Lower lobe of right lung (tissue), 2 donors: ENCODE measurements at regions not wholly inside any gene's neighbourhood (a gene's known extent, or its start where the extent isn't known, plus 50 kb on each side); places are given as distances from the start of the nearest gene placed in this dataset.
A peak's percentile ranks its signal among the peaks of the same experiment; 100 is the strongest.

Experiments used
- ATAC-seq, 2 donors: fragments of 200-7000 bp; cut with Tn5 transposase; one replicate each; pipeline ENCODE4 v1.9.1; 2020 to 2022; ENCODE audit warnings: mild to moderate bottlenecking in 2 of 2, moderate library complexity in 2 of 2
- DNase-seq: peaks from one replicate; pipeline ENCODE4 v3.0.0-alpha.2; 2020
- H3K27ac ChIP-seq: fragments of 200-600 bp; one replicate; pipeline ENCODE4 v1.8.0; 2022
- H3K27me3 ChIP-seq: fragments of 200-600 bp; one replicate; pipeline ENCODE4 v1.8.0; 2022; ENCODE audit warnings: low read depth
- H3K36me3 ChIP-seq: fragments of 200-600 bp; one replicate; pipeline ENCODE4 v1.8.0; 2022; ENCODE audit warnings: mild to moderate bottlenecking
- H3K4me1 ChIP-seq: fragments of 200-600 bp; one replicate; pipeline ENCODE4 v1.8.0; 2022
- H3K4me3 ChIP-seq: fragments of 200-600 bp; one replicate; pipeline ENCODE4 v1.8.0; 2022; ENCODE audit warnings: mild to moderate bottlenecking
- H3K9me3 ChIP-seq: fragments of 200-600 bp; one replicate; pipeline ENCODE4 v1.8.0; 2022
- intact Hi-C: fragments of 100-400 bp; cut with DNase I; formaldehyde crosslinking; loops from one replicate; pipeline ENCODE4 v1.11.0; 2022
- TF ChIP-seq, protein P1 (sequence below): fragments of 200-600 bp; IDR thresholded peaks from one replicate; pipeline ENCODE4 v1.8.0; 2022; ENCODE audit warnings: antibody characterized with exemption, mild to moderate bottlenecking
- donor health status: DM: no; HTN: yes; CAD: no; lungs with severe emphysema.

DNA sequence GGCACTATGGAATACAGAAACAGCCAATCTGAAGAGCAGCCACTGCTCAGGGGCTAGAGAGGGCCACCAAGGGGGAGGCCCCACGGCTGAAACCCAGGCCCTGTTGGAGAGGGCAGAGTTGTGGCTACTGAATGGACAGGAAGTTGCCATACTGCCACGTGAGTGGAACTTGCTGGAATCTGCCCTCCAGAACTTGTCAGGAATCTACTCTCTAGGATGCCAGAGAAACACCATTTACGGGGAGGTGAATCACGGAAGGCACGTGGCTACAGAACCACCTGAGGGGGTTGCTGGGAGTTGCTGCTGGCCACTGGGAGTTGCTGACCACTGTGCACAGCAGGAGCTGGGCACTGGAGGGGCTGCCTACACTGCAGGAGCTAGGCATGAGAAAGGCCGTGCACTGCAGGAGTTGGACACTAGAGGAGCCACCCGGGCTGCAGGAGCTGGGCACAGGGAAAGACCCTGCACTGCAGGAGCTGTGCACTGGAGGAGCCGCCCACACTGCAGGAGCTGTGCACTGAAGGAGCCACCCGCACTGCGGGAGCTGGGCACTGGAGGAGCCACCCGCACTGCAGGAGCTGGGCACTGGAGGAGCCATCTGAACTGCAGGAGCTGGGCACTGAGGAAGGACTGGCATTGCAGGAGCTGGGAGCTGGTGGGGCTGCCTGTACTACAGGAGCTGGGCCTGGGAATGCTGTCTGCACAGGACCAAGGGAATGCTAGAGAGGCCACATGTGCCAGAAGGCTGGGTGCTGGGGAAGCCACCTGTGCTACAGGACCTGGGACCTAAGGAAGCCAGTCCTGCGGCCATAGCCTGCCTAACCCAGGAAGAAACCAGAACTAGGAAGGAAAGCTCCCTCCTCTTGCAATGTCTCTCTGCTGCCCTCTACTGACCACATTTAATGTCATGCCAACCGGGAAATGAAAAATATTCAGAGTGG, 343.4 kb downstream of the MATN1 start:
- ATAC-seq (peak; percentile 81), DNase-seq (no peak)
- intact Hi-C loops: no loop called here
- H3K27me3 ChIP-seq: peaks cover 46% of the 10 kb centered on the region
- H3K4me3 ChIP-seq: no peak overlapping the region
- peaks cover 12% of the 10 kb centered on the region for H3K4me1 ChIP-seq
- H3K9me3 ChIP-seq: no peaks in the 10 kb centered on the region
- no peak overlapping the region for H3K27ac ChIP-seq
- H3K36me3 ChIP-seq: no peaks in the 10 kb centered on the region
- TF ChIP-seq, protein P1, sequence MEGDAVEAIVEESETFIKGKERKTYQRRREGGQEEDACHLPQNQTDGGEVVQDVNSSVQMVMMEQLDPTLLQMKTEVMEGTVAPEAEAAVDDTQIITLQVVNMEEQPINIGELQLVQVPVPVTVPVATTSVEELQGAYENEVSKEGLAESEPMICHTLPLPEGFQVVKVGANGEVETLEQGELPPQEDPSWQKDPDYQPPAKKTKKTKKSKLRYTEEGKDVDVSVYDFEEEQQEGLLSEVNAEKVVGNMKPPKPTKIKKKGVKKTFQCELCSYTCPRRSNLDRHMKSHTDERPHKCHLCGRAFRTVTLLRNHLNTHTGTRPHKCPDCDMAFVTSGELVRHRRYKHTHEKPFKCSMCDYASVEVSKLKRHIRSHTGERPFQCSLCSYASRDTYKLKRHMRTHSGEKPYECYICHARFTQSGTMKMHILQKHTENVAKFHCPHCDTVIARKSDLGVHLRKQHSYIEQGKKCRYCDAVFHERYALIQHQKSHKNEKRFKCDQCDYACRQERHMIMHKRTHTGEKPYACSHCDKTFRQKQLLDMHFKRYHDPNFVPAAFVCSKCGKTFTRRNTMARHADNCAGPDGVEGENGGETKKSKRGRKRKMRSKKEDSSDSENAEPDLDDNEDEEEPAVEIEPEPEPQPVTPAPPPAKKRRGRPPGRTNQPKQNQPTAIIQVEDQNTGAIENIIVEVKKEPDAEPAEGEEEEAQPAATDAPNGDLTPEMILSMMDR: peak; percentile 80

- H3K9me3 ChIP-seq: no peaks in the 10 kb centered on the region
- TF ChIP-seq, protein P1: no peak
- ATAC-seq: no peak
- H3K4me3 ChIP-seq: no peak overlapping the region
- peaks cover 12% of the 10 kb centered on the region for H3K4me1 ChIP-seq
- DNase-seq: no peak
- no peak overlapping the region for H3K27ac ChIP-seq
- H3K27me3 ChIP-seq: peaks cover 45% of the 10 kb centered on the region
- no peaks in the 10 kb centered on the region for H3K36me3 ChIP-seq
- intact Hi-C loops: no loop called here
Measured at GRCh38 chr1:30378991-30379581, 344.3 kb downstream of the MATN1 start.

DNA sequence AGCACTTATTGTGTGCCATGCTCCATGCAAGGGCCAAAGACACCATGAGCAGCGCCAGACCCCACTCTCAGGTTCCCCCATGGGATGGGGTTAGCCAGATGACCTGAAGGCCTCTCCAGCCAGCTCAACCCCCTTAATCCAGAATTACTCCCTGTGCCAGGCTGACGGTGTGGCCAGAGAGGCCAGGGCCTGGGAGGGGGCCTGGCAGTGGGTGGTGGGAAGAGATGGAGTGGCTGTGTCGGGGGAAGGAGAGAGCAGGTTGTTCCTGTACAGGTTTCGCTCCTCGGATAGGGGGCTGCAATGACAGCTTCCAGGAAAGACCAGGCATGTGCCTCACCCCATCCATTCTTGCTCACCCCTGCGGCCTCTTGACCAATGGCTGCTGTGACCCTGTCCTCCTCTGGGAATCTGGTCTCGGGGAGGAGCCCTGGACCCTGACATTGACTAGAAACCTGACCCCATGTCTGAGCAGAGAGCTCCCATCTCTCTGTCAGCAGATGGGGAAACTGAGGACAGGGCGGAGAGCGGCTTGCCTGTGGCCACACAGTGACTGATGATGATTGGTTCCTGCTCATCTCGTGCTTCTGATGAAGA, 345.3 kb downstream of the MATN1 start:
- H3K4me3 ChIP-seq: no peak overlapping the region
- TF ChIP-seq, protein P1: no peak
- peaks cover 12% of the 10 kb centered on the region for H3K4me1 ChIP-seq
- intact Hi-C loops: no loop called here
- H3K27me3 ChIP-seq: peaks cover 48% of the 10 kb centered on the region
- ATAC-seq (no peak), DNase-seq (no peak)
- no peaks in the 10 kb centered on the region for H3K9me3 ChIP-seq
- no peak overlapping the region for H3K27ac ChIP-seq
- no peaks in the 10 kb centered on the region for H3K36me3 ChIP-seq

GRCh38 chr1:30377230-30378002, 346.0 kb downstream of the MATN1 start:
- DNase-seq: no peak
- intact Hi-C loops: no loop called here
- TF ChIP-seq, protein P1: no peak

DNA sequence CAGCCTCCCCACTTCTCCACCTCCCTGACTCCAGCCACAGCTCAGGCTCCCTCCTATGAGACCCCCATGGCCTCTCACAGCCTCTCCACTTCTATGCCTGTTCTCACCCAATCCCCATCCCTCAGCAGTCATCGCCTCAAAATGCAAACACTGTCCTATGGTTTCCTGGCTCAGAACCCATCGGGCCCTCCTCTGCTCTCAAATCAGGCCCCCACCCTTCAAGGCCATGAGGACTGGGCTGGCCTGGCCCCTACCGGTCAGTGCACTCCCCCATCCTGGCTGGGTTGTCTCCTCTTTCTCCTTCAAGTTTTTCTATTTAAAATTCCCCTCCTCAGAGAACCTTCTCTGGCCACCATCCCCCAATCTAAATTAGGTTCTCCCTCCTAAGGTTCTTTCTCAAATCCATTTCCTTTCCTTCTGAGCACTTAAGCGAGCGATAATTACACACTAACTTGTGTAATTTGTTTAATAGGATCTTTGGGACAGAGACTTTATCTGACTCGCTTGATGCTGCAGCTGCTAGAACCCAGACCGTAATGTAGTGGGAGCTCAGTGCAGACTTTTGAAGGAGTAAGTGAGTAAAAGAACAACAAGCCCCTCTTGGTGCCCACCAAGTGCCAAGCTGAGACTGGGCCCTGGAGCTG, 347.2 kb downstream of the MATN1 start:
- H3K27me3 ChIP-seq: peaks cover 48% of the 10 kb centered on the region
- peaks cover 12% of the 10 kb centered on the region for H3K4me1 ChIP-seq
- H3K4me3 ChIP-seq: no peak overlapping the region
- no peak for ATAC-seq
- DNase-seq: no peak
- intact Hi-C loops: no loop called here
- no peaks in the 10 kb centered on the region for H3K9me3 ChIP-seq
- H3K36me3 ChIP-seq: no peaks in the 10 kb centered on the region
- TF ChIP-seq, protein P1: no peak
- H3K27ac ChIP-seq: no peak overlapping the region

More at GRCh38 chr1:30377230-30378002, 346.0 kb downstream of the MATN1 start:
- ATAC-seq: no peak
- Histone ChIP-seq H3K4me1 (peaks cover 12% of the 10 kb centered on the region), H3K9me3 (no peaks in the 10 kb centered on the region), H3K27ac (no peak overlapping the region), H3K27me3 (peaks cover 48% of the 10 kb centered on the region), H3K4me3 (no peak overlapping the region), H3K36me3 (no peaks in the 10 kb centered on the region)
